Body of pancreas (tissue), 4 donors: ENCODE measurements at regions not wholly inside any gene's neighbourhood (a gene's known extent, or its start where the extent isn't known, plus 50 kb on each side); places are given as distances from the start of the nearest gene placed in this dataset.

Experiments used
- ATAC-seq: fragments of 150-250 bp; one replicate; pipeline ENCODE4 v1.9.1; 2016
- DNase-seq, 4 donors: peaks; one replicate each; pipeline ENCODE4 v3.0.0-alpha.2; 2019
- H3K27ac ChIP-seq, 4 donors: fragments of 200-600 bp; sonication (generic); 1 replicate in 3 of 4; 2 replicates in 1 of 4; pipeline versions ENCODE4 v1.5.1 to v1.6.1; 2016 to 2019; ENCODE audit warnings: mild to moderate bottlenecking in 1 of 4, mixed read lengths in 1 of 4, moderate library complexity in 1 of 4
- H3K27me3 ChIP-seq, 2 donors: fragments of 200-600 bp; sonication (generic); one replicate each; pipeline ENCODE4 v1.6.0; 2016; ENCODE audit warnings: mild to moderate bottlenecking in 1 of 2
- H3K36me3 ChIP-seq, 2 donors: fragments of 200-600 bp; sonication (generic); replicated peaks in 1 of 2; 2 replicates each; pipeline ENCODE4 v1.5.1; 2016; ENCODE audit warnings: low read depth in 2 of 2; ENCODE audit not compliant: insufficient read depth in 1 of 2
- H3K4me1 ChIP-seq: fragments of 200-600 bp; sonication (generic); one replicate; pipeline ENCODE4 v1.6.0; 2016
- H3K4me3 ChIP-seq, 2 donors: fragments of 200-600 bp; sonication (generic); 1 replicate in 1 of 2; 2 replicates in 1 of 2; pipeline ENCODE4 v1.5.1; 2016 to 2019
- H3K9me3 ChIP-seq, 3 donors: fragments of 200-600 bp; sonication (generic); 1 replicate in 2 of 3; 2 replicates in 1 of 3; pipeline ENCODE4 v1.5.1; 2016
- CTCF ChIP-seq, 7 experiments: fragments of 450-650 bp in 4 of 7; fragments of 200-600 bp in 3 of 7; sonication (generic) in 3 of 7; IDR thresholded peaks; one replicate each; pipeline ENCODE4 v1.5.1; 2016 to 2019; ENCODE audit warnings: antibody characterized with exemption in 7 of 7
- POLR2A ChIP-seq, 3 donors: fragments of 450-650 bp; IDR thresholded peaks; one replicate each; pipeline ENCODE4 v1.6.1; 2016; ENCODE audit warnings: antibody characterized with exemption in 3 of 3, mild to moderate bottlenecking in 2 of 3
- WGBS, 2 donors: methylation state at CpG; one replicate each; pipeline ENCODE4 v1.1.5; 2017; 5-methylcytosine and 5-hydroxymethylcytosine counted together
- intact Hi-C: fragments of 100-400 bp; cut with DNase I; formaldehyde crosslinking; loops from one replicate; pipeline ENCODE4 v1.15.1; 2023

- H3K4me1 ChIP-seq = no peaks in the 10 kb centered on the region
- H3K36me3 ChIP-seq = no peaks in the 10 kb centered on the region
- no peaks in the 10 kb centered on the region for H3K27me3 ChIP-seq
- intact Hi-C loops = no loop called here
- no peaks in the 10 kb centered on the region for H3K9me3 ChIP-seq
- no peak for DNase-seq
- H3K4me3 ChIP-seq = no peak overlapping the region
- H3K27ac ChIP-seq = no peak overlapping the region
- TF ChIP-seq POLR2A (IDR thresholded peaks at IDR 0.05) = no peak
- no peak for TF ChIP-seq CTCF (IDR thresholded peaks at IDR 0.05)
- no peak for ATAC-seq
These were observed 278.6 kb upstream of the KYNU start for GRCh38 chr2:142598846-142599245.

- H3K36me3 ChIP-seq = no peaks in the 10 kb centered on the region
- H3K4me3 ChIP-seq = no peak overlapping the region
- H3K27ac ChIP-seq = no peak overlapping the region
- H3K4me1 ChIP-seq = peaks cover 10% of the 10 kb centered on the region
- TF ChIP-seq CTCF (IDR thresholded peaks at IDR 0.05) = no peak
- no peak for TF ChIP-seq POLR2A (IDR thresholded peaks at IDR 0.05)
- ATAC-seq (no peak), DNase-seq (no peak)
- intact Hi-C loops = no loop called here
- no peaks in the 10 kb centered on the region for H3K9me3 ChIP-seq
- WGBS, 2 donors = 87 to 89% methylated on average over 2 of the region's 2 CpGs
- no peaks in the 10 kb centered on the region for H3K27me3 ChIP-seq
These were observed 281.0 kb upstream of the KYNU start for GRCh38 chr2:142596334-142597088.

- H3K4me3 ChIP-seq = no peak overlapping the region
- H3K27ac ChIP-seq = no peak overlapping the region
- H3K4me1 ChIP-seq = peaks cover 14% of the 10 kb centered on the region
- intact Hi-C loops = no loop called here
- H3K36me3 ChIP-seq = no peaks in the 10 kb centered on the region
- no peak for DNase-seq
- H3K9me3 ChIP-seq = no peaks in the 10 kb centered on the region
- TF ChIP-seq POLR2A (IDR thresholded peaks at IDR 0.05) = no peak
- TF ChIP-seq CTCF (IDR thresholded peaks at IDR 0.05) = no peak
- no peak for ATAC-seq
- no peaks in the 10 kb centered on the region for H3K27me3 ChIP-seq
- WGBS, 2 donors = 77 to 82% methylated on average over 2 of the region's 2 CpGs
These were observed 282.5 kb upstream of the KYNU start for GRCh38 chr2:142594935-142595334.

GRCh38 chr2:142592171-142592570, 285.3 kb upstream of the KYNU start:
- intact Hi-C loops = no loop called here
- no peak overlapping the region for H3K4me3 ChIP-seq
- TF ChIP-seq POLR2A (IDR thresholded peaks at IDR 0.05) (no peak), CTCF (IDR thresholded peaks at IDR 0.05) (no peak)
- DNase-seq (no peak), ATAC-seq (no peak)
- H3K27me3 ChIP-seq = no peaks in the 10 kb centered on the region
- no peaks in the 10 kb centered on the region for H3K36me3 ChIP-seq
- WGBS, 2 donors = 41 to 45% methylated on average over 3 of the region's 3 CpGs
- H3K27ac ChIP-seq = no peak overlapping the region
- no peaks in the 10 kb centered on the region for H3K9me3 ChIP-seq
- peaks cover 14% of the 10 kb centered on the region for H3K4me1 ChIP-seq

GRCh38 chr2:142591420-142591819, 286.0 kb upstream of the KYNU start:
- Histone ChIP-seq H3K9me3 (no peaks in the 10 kb centered on the region), H3K4me1 (peaks cover 14% of the 10 kb centered on the region), H3K27ac (no peak overlapping the region), H3K27me3 (no peaks in the 10 kb centered on the region), H3K4me3 (no peak overlapping the region), H3K36me3 (no peaks in the 10 kb centered on the region)
- 77 to 86% methylated on average over 2 of the region's 2 CpGs for WGBS, 2 donors
- no peak for TF ChIP-seq POLR2A (IDR thresholded peaks at IDR 0.05)
- TF ChIP-seq CTCF (IDR thresholded peaks at IDR 0.05) = no peak
- DNase-seq = no peak
- intact Hi-C loops = no loop called here
- ATAC-seq = no peak
